ENCODE measurements at regions not wholly inside any gene's neighbourhood (a gene's known extent, or its start where the extent isn't known, plus 50 kb on each side); places are given as distances from the start of the nearest gene placed in this dataset.
"Not testable (repeated sequence)": the region's sequence is repeated elsewhere in the genome, so short reads cannot be mapped to it uniquely, and the experiment has no call there.

- not testable (repeated sequence) for DNase-seq (ENCODE audit: low spot score); FAIRE-seq
Measured at GRCh38 chr1:117314951-117315350, 52.3 kb upstream of the MAN1A2 start.

GRCh38 chr1:117313555-117313954 lies 53.7 kb upstream of the MAN1A2 start:
- FAIRE-seq = no peak

GRCh38 chr1:117312453-117313138 lies 54.7 kb upstream of the MAN1A2 start:
- FAIRE-seq = no peak
- DNase-seq (ENCODE audit: low spot score) = peak; percentile 13

More at GRCh38 chr1:117313555-117313954, 53.7 kb upstream of the MAN1A2 start:
- DNase-seq (ENCODE audit: low spot score) = no peak

GRCh38 chr1:117308311-117308916 lies 58.8 kb upstream of the MAN1A2 start:
- FAIRE-seq = no peak

GRCh38 chr1:117301901-117302300 lies 65.3 kb upstream of the MAN1A2 start:
- DNase-seq (ENCODE audit: low spot score) = no peak
- FAIRE-seq = no peak

More at GRCh38 chr1:117308311-117308916, 58.8 kb upstream of the MAN1A2 start:
- DNase-seq (ENCODE audit: low spot score) = no peak

GRCh38 chr1:117300183-117300582 lies 67.1 kb upstream of the MAN1A2 start:
- DNase-seq (ENCODE audit: low spot score); FAIRE-seq: not testable (repeated sequence)

- DNase-seq (ENCODE audit: low spot score) (no peak), FAIRE-seq (no peak)
Measured at GRCh38 chr1:117295001-117295400, 72.2 kb upstream of the MAN1A2 start.

GRCh38 chr1:117290890-117291289 lies 76.4 kb upstream of the MAN1A2 start:
- FAIRE-seq = no peak
- DNase-seq (ENCODE audit: low spot score) = no peak

GRCh38 chr1:117289316-117289870 lies 77.9 kb upstream of the MAN1A2 start:
- no peak for FAIRE-seq

GRCh38 chr1:117286562-117286961 lies 75.8 kb upstream of the VTCN1 start:
- FAIRE-seq (no peak), DNase-seq (ENCODE audit: low spot score) (no peak)

More at GRCh38 chr1:117289316-117289870, 77.9 kb upstream of the MAN1A2 start:
- DNase-seq (ENCODE audit: low spot score) = no peak

- DNase-seq (ENCODE audit: low spot score) = no peak
- FAIRE-seq = no peak
Measured at GRCh38 chr1:117286145-117286544, 75.4 kb upstream of the VTCN1 start.

GRCh38 chr1:117284399-117285215 lies 73.9 kb upstream of the VTCN1 start:
- DNase-seq (ENCODE audit: low spot score) (peak; percentile 62), FAIRE-seq (peak; percentile 9)

- FAIRE-seq (no peak), DNase-seq (ENCODE audit: low spot score) (no peak)
Measured at GRCh38 chr1:117278531-117278930, 67.8 kb upstream of the VTCN1 start.

GRCh38 chr1:117275055-117275454 lies 64.3 kb upstream of the VTCN1 start:
- FAIRE-seq (no peak), DNase-seq (ENCODE audit: low spot score) (no peak)

- peak; percentile 21 for DNase-seq (ENCODE audit: low spot score)
- FAIRE-seq = no peak
Measured at GRCh38 chr1:117271959-117272358, 61.2 kb upstream of the VTCN1 start.

- DNase-seq (ENCODE audit: low spot score) = no peak
- FAIRE-seq = no peak
Measured at GRCh38 chr1:117271129-117271528, 60.4 kb upstream of the VTCN1 start.

- FAIRE-seq (no peak), DNase-seq (ENCODE audit: low spot score) (no peak)
Measured at GRCh38 chr1:117270679-117271078, 60.0 kb upstream of the VTCN1 start.

GRCh38 chr1:117268535-117269455 lies 58.1 kb upstream of the VTCN1 start:
- DNase-seq (ENCODE audit: low spot score) = no peak
- no peak for FAIRE-seq

- FAIRE-seq (no peak), DNase-seq (ENCODE audit: low spot score) (no peak)
Measured at GRCh38 chr1:117267232-117267774, 56.6 kb upstream of the VTCN1 start.

GRCh38 chr1:117262976-117263375 lies 52.2 kb upstream of the VTCN1 start:
- FAIRE-seq (no peak), DNase-seq (ENCODE audit: low spot score) (no peak)

All from urothelium cell line (cell line).